ENCODE measurements at regions not wholly inside any gene's neighbourhood (a gene's known extent, or its start where the extent isn't known, plus 50 kb on each side); places are given as distances from the start of the nearest gene placed in this dataset.

DNA sequence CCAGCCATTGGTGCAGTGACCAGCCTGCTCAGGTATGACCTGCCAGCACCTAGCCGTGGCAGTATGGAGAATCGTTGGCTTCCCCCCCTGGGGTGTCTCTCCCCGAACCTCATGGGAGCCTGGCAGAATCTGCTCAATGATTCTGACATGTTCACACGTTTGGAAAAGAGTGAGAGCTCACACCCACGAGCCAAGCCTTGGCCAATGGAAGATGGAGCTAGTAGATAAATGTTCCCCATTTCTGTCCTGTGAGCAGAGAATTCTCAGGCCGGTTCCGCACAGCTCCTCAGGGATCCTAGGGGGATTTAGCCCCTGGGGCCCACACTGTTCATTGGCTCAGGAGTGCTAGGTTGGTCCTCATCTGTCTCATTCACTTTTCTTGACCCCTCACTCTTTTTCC lies 128.4 kb downstream of the RCN1 start:
- TF ChIP-seq, protein P1, sequence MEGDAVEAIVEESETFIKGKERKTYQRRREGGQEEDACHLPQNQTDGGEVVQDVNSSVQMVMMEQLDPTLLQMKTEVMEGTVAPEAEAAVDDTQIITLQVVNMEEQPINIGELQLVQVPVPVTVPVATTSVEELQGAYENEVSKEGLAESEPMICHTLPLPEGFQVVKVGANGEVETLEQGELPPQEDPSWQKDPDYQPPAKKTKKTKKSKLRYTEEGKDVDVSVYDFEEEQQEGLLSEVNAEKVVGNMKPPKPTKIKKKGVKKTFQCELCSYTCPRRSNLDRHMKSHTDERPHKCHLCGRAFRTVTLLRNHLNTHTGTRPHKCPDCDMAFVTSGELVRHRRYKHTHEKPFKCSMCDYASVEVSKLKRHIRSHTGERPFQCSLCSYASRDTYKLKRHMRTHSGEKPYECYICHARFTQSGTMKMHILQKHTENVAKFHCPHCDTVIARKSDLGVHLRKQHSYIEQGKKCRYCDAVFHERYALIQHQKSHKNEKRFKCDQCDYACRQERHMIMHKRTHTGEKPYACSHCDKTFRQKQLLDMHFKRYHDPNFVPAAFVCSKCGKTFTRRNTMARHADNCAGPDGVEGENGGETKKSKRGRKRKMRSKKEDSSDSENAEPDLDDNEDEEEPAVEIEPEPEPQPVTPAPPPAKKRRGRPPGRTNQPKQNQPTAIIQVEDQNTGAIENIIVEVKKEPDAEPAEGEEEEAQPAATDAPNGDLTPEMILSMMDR (IDR thresholded peaks at IDR 0.05) = no peak
- TF ChIP-seq EP300 (IDR thresholded peaks at IDR 0.05) (no peak), POLR2A (IDR thresholded peaks at IDR 0.05) (no peak)
